ENCODE measurements at regions not wholly inside any gene's neighbourhood (a gene's known extent, or its start where the extent isn't known, plus 50 kb on each side); places are given as distances from the start of the nearest gene placed in this dataset.
A peak's percentile ranks its signal among the peaks of the same experiment; 100 is the strongest.

DNA sequence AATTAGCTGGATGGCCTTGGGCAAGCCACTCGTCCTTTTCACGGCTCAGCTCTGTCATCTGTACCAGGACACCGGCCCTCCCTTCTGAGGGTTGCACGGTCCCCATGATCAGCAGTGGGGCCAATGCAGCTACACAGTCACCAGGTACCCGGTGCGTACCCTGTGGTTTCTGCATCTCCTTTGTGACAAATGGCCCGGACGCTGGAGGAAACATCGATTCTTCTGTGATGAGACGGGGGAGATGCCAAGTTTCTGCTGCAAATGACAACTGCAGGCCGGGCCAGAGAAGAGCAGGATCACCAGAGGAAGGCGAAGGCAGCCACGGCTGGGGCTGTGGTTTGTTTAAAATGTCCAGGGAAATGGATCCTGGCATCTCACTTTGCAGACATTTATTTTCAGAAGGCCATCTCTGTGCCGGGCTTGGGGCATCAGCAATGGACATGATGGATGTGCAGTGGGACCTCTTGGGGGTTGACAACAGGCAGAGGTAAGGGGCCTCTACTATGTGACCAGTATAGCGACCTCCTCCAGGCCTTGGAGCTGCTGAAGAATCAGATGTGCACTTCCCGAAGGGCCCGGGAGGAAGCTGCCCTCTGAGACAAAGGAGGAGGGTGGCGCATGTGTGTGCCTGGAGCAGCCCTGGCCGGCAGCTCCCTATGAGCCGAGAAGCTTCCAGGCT is 221.9 kb upstream of the C1orf174 start:
- no peak for DNase-seq
- H3K27me3 ChIP-seq (ENCODE audit: control insufficient read depth, insufficient read depth, low read length): no peaks in the 10 kb centered on the region
- no peak overlapping the region for H3K4me3 ChIP-seq (ENCODE audit: insufficient read depth, low read depth, low read length)
- no peaks in the 10 kb centered on the region for H3K36me3 ChIP-seq (replicated peaks; ENCODE audit: control insufficient read depth, insufficient read depth, low read length)

DNA sequence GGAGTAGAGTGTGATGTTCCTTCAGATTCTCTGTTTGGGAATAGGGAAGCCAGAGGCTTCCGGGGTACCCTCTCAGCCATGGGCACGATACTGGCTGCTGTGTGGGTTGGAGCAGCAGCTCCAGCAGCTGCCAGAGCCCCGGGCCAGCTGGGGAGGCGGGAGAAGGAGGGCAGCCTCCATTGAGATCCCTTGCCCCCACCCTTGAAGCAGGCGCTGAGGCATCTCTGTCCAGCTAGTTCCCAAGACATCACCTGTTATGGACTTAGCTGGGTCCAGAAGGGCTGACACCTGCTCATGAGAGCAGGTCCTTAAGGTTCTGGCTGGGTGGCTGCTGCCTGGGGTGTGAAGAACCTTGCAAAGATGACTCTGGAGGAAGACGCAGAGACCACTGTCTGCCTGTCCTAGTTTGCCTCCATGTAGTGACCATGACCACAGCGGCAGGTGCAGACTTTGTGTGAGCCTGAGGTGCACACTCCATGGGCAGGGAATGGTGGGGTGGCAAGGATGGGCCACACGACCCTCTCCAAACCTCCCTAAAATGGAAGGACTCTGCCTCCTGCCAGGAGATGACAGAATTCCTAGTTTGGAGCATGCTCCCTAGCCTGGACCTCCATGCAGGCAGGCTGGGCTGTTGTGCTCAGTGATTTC is 222.6 kb upstream of the C1orf174 start:
- Histone ChIP-seq H3K36me3 (replicated peaks; ENCODE audit: control insufficient read depth, insufficient read depth, low read length) (no peaks in the 10 kb centered on the region), H3K27me3 (ENCODE audit: control insufficient read depth, insufficient read depth, low read length) (no peaks in the 10 kb centered on the region), H3K4me3 (ENCODE audit: insufficient read depth, low read depth, low read length) (no peak overlapping the region)
- no peak for DNase-seq

DNA sequence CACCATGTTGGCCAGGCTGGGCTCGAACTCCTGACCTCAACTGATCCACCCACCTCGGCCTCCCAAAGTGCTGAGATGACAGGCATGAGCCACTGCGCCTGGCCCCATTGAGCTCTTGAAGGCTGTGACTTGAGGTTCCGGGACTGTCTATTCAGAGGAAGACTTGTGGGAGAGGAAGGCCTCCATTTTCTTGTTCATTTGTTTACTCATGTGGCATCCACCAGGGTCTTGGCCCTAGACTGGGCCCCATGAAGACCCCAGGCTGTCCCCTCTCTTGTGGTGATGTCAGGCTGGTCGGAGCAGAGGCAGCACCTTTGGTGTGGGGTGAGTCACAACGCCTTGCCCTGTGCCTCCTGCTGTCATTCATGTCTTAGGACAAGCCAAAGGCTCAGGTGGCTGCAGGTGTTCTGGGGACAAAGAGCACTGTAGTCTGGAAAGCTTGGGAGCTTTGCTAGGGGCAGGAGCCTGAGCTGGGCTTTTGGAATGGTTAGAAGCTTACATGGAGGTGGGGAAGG is 224.6 kb upstream of the C1orf174 start:
- H3K27me3 ChIP-seq (ENCODE audit: control insufficient read depth, insufficient read depth, low read length): no peaks in the 10 kb centered on the region
- DNase-seq: no peak
- H3K36me3 ChIP-seq (replicated peaks; ENCODE audit: control insufficient read depth, insufficient read depth, low read length): no peaks in the 10 kb centered on the region
- no peak overlapping the region for H3K4me3 ChIP-seq (ENCODE audit: insufficient read depth, low read depth, low read length)

DNA sequence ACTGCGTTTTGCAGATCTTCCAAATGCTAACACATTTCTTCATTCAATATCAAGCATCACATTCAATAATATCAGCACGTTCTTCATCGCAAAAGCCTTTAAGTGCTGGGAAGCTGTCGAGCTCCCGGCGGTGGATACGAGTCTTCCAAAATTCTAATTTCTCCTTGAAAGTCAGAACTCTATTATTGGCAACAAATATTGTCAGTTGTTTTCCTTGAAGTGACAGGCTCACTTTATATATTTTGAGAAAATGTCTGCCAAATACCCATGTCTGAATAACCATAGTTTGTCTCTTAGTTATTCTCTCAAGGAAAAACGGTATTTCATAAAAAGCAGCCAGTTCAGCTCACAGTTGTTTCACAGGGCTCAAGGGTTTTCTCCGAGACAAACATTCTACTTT is 226.2 kb upstream of the C1orf174 start:
- H3K36me3 ChIP-seq (replicated peaks; ENCODE audit: control insufficient read depth, insufficient read depth, low read length): no peaks in the 10 kb centered on the region
- DNase-seq: no peak
- no peak overlapping the region for H3K4me3 ChIP-seq (ENCODE audit: insufficient read depth, low read depth, low read length)
- no peaks in the 10 kb centered on the region for H3K27me3 ChIP-seq (ENCODE audit: control insufficient read depth, insufficient read depth, low read length)

DNA sequence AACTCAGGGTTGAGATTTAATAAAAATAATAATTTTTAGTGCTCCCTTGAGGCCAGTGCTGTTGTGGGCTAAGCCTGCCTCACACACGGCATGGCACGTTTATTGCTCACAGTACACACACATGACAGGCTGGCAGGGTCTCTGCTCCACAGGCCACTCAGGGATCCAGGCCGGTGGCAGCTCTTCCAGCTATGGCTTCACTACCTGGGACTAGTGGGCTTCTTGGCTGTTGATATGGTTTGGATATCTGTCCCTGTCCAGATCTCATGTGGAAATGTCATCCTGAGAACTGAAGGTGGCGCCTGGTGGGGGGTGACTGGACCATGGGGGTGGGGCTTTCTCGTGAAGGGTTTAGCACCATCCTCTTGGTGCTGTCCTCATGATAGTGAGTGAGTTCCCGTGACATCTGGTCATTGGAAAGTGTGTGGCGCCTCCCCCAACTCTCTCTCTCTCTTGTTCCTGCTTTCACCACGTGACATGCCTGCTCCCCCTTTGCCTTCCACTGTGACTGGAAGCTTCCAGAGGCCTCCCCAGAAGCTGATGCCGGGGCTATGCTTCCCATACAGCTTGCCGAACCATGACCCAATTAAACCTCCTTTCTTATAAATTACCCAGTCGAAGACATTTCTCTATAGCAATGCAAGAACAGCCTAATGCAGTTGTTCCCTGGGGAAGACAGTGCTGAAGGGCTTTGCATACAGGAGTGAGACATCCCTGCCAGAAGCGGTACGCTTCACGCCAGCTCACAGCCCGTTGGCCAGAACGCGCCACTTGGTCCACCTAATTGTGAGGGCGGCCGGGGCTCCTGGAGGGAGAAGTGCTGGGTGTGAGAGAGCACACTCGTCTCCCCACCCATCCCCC is 226.9 kb upstream of the C1orf174 start:
- no peak for DNase-seq
- no peak overlapping the region for H3K4me3 ChIP-seq (ENCODE audit: insufficient read depth, low read depth, low read length)

DNA sequence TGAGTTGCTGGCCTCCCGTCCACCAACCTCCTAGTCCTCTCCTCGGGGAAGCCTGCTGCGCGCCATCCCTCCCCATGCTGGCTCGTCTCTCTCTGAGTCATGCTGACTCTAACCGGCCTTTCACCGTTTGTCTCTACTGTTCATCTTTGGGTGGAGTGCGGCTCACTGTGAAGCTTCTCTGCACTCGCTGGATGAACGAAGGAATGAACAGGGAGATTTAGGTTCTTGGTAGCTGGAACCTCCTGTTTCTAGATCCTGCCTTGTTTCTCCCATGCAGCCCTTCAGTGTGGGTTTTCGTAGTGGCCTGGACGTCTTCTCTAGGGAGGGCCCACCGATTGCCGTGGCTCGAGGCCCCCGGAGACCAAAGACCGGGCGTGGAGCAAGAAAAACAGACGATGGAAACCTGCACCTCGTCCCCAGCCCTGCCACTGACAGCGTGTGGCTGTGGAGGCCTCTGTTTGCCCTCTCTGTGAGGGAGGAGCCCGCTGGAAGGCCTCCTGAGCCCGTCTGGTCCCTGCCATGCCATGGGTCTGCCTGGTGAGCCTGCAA is 227.6 kb upstream of the C1orf174 start:
- H3K27me3 ChIP-seq (ENCODE audit: control insufficient read depth, insufficient read depth, low read length): no peaks in the 10 kb centered on the region; the same call in 1 of the 2 replicates
- no peaks in the 10 kb centered on the region for H3K36me3 ChIP-seq (replicated peaks; ENCODE audit: control insufficient read depth, insufficient read depth, low read length)
- no peak for DNase-seq
- no peak overlapping the region for H3K4me3 ChIP-seq (ENCODE audit: insufficient read depth, low read depth, low read length)

More for the DNA sequence above, 226.9 kb upstream of the C1orf174 start:
- Histone ChIP-seq H3K36me3 (replicated peaks; ENCODE audit: control insufficient read depth, insufficient read depth, low read length) (no peaks in the 10 kb centered on the region), H3K27me3 (ENCODE audit: control insufficient read depth, insufficient read depth, low read length) (no peaks in the 10 kb centered on the region; the same call in 1 of the 2 replicates)

DNA sequence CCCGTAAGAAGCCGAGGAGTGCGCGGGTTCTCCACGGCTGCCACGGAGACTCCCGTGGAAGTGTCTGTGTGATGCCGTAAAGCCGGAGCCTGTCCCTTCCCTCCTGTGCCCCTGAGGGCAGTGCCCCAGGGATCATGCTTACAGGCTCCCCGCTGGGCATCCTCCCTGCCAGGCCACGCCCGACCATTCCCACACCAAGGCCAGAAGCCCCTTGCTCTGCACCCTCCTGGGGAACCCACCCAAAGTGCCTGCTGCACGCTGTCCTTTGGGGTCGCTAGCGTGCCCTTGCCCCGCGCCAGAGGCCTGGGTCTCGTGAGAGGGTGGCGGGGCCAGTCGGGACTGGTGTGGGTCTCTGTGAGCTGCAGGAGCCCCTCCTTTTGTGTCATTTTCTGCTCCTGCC is 228.5 kb upstream of the C1orf174 start:
- no peak for DNase-seq
- H3K27me3 ChIP-seq (ENCODE audit: control insufficient read depth, insufficient read depth, low read length): no peaks in the 10 kb centered on the region; the same call in 1 of the 2 replicates
- no peaks in the 10 kb centered on the region for H3K36me3 ChIP-seq (replicated peaks; ENCODE audit: control insufficient read depth, insufficient read depth, low read length)
- no peak overlapping the region for H3K4me3 ChIP-seq (ENCODE audit: insufficient read depth, low read depth, low read length)

DNA sequence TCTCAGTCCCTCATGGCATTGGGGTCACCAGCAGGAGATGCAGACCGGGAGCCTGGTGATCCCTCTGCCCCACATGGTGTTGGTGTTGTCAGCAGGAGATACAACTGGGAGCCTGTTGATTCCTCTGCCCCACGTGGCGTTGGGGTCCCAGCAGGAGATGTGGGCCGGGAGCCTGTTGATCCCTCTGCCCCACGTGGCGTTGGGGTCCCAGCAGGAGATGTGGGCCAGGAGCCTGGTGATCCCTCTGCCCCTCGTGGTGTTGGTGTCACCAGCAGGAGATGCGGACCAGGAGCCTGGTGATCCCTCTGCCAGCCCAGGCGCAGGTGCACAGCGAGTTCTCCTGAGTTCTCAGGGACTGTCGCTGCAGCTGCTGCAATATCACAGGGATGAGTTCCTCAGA is 229.6 kb upstream of the C1orf174 start:
- H3K27me3 ChIP-seq (ENCODE audit: control insufficient read depth, insufficient read depth, low read length): no peaks in the 10 kb centered on the region; the same call in 1 of the 2 replicates
- no peak overlapping the region for H3K4me3 ChIP-seq (ENCODE audit: insufficient read depth, low read depth, low read length)
- DNase-seq: no peak
- H3K36me3 ChIP-seq (replicated peaks; ENCODE audit: control insufficient read depth, insufficient read depth, low read length): no peaks in the 10 kb centered on the region

DNA sequence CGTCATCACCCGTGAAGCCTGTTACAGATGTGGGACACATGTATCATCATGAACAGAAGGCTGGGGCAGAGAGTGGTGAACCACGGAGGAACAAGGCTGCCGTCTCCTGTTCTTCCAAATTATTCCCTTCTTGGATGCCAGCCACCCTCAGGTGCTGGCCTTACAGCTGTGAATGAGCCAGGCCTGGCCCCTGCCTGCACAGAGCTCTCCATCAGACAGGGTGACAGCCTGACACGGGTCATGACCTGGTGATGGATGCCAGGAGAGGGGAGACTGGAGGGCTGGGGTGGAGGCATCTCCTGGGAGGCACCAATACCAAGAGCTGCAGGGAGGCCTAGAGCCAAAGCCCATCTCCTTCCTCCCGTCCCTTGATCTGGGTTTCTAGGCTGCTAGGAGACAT is 230.0 kb upstream of the C1orf174 start:
- no peaks in the 10 kb centered on the region for H3K36me3 ChIP-seq (replicated peaks; ENCODE audit: control insufficient read depth, insufficient read depth, low read length)
- no peak overlapping the region for H3K4me3 ChIP-seq (ENCODE audit: insufficient read depth, low read depth, low read length)
- DNase-seq: no peak
- no peaks in the 10 kb centered on the region; the same call in 1 of the 2 replicates for H3K27me3 ChIP-seq (ENCODE audit: control insufficient read depth, insufficient read depth, low read length)

DNA sequence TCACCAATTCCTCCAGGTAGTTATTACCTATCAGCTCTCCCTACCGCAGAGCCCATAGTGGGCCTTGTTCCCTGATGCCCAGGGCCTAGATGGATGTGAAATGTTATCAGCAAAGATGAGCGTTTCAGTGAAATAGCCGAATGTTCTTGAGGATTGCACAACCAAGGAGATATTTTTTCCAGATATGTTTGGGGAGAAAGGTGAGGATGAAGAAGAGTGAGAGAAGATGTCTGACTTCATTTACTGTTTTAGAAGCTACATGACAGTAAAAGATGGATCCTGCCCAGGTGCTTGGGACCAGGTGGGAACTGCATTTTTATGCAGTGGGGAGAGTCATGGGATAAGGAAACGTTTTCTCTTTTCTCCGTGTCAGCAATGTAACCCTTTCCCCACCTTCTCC is 231.7 kb upstream of the C1orf174 start:
- Histone ChIP-seq H3K4me3 (ENCODE audit: insufficient read depth, low read depth, low read length) (no peak overlapping the region), H3K36me3 (replicated peaks; ENCODE audit: control insufficient read depth, insufficient read depth, low read length) (no peaks in the 10 kb centered on the region), H3K27me3 (ENCODE audit: control insufficient read depth, insufficient read depth, low read length) (no peaks in the 10 kb centered on the region; the same call in 1 of the 2 replicates)
- DNase-seq: no peak

DNA sequence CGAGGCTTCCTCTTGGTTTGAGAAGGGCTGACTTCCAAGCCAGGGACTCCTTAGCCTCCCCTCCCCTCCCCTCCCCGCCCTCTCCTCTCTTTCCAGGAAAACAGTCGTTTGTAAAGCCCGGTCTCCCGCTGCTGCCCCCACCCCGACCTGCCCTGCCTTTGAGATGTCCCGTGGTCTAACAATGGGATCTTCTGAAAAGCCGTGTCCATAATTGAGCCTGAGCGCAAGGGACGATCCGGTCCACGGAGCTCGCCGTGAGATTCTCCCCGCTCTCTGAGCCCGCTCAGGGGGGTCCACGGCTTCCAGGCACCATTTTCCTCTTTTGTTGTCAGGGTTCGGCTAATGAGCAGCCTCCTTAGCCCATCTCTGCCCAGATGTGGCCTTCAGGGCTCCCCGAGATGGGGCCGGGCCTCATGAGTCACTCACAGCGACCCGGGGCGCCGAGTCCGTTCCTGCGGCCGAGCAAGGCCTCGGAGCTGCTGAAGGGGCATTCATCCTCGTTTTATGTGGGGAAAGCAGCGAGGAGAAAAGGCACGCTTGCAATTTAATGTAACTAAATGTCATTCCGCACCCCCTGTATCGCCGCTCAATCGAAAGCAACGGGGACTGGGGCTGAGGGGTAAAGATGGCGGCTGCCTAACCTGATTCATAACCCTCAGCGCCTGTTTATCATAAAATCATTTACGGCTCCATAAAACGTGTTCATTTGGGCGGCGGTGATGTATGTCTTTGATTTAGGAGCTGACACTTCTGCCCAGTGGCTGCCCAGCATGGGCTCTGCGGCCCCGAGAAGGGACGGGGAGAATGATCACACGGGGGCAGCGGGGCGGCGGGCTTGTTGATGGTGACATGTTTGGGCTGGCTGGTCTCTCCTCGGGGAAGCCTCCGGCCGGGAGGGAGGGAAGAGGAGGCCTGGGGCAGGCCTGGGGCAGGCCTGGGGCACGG is 232.6 kb upstream of the C1orf174 start:
- DNase-seq: peak; percentile 61
- no peaks in the 10 kb centered on the region for H3K36me3 ChIP-seq (replicated peaks; ENCODE audit: control insufficient read depth, insufficient read depth, low read length)
- H3K4me3 ChIP-seq (ENCODE audit: insufficient read depth, low read depth, low read length): peak overlapping the region; percentile 27; the same call in 1 of the 2 replicates
- no peaks in the 10 kb centered on the region; the same call in 1 of the 2 replicates for H3K27me3 ChIP-seq (ENCODE audit: control insufficient read depth, insufficient read depth, low read length)

DNA sequence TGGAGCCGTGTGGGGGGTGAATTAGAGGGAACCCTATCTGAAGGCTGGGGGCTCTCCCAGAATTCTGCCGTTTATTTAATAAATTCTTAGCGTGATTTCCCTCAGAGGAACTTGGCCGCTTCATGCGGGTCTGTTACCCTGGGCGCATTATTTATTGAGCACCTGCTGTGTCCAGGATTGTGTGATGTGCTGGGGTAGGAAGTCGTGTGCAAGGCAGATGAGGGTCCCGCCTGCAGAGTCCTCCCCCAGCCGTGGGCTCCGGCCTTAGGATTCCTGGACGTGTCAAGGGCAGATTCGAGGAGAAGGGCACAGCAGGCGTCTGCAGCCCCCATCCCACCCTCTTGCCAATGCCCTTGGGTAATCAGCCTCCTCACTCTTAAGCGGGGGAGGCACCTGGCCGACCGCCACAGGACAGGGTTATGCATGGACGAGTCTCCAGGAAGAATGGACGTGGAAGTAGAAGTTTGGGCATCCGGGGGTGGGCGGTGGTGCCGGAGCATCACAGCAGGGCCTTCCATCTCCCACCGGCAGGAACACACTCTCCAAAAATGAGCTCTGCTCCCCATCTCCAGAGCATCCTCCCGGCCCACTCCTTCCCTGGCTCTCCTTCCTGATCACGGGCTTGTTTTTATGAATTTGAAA is 233.3 kb upstream of the C1orf174 start:
- peak; percentile 49 for DNase-seq
- Histone ChIP-seq H3K36me3 (replicated peaks; ENCODE audit: control insufficient read depth, insufficient read depth, low read length) (no peaks in the 10 kb centered on the region), H3K4me3 (ENCODE audit: insufficient read depth, low read depth, low read length) (no peak overlapping the region), H3K27me3 (ENCODE audit: control insufficient read depth, insufficient read depth, low read length) (no peaks in the 10 kb centered on the region; the same call in 1 of the 2 replicates)

DNA sequence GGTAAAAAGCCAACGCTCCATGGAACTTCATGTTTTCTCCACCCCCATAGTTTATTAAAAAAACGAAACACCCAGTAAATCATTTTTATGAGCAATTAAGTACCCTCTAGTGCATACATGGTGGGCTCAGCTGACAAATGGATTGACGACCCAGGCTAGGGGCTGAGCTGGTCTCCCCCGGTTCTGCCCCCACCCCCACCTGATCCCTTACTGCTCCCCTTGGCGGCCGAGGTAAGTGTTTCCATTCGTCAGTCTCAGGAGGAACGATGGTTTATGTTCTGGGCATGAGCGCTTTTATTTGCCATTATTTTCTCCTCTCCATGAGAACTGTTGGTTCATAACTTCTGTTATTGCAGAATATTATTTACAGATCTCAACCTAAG is 233.9 kb upstream of the C1orf174 start:
- Histone ChIP-seq H3K36me3 (replicated peaks; ENCODE audit: control insufficient read depth, insufficient read depth, low read length) (no peaks in the 10 kb centered on the region), H3K4me3 (ENCODE audit: insufficient read depth, low read depth, low read length) (no peak overlapping the region), H3K27me3 (ENCODE audit: control insufficient read depth, insufficient read depth, low read length) (no peaks in the 10 kb centered on the region; the same call in 1 of the 2 replicates)
- peak; percentile 16 for DNase-seq
